ENCODE measurements at regions not wholly inside any gene's neighbourhood (a gene's known extent, or its start where the extent isn't known, plus 50 kb on each side); places are given as distances from the start of the nearest gene placed in this dataset.
A peak's percentile ranks its signal among the peaks of the same experiment; 100 is the strongest.

GRCh38 chr6:26149240-26149639 lies 62.0 kb downstream of the HFE start:
- no peak for DNase-seq (ENCODE audit: low read depth in 2 of 3, low spot score in 1 of 3)

GRCh38 chr6:26152226-26153101 lies 65.2 kb downstream of the HFE start:
- no peak for DNase-seq (ENCODE audit: low read depth in 2 of 3, low spot score in 1 of 3)

DNA sequence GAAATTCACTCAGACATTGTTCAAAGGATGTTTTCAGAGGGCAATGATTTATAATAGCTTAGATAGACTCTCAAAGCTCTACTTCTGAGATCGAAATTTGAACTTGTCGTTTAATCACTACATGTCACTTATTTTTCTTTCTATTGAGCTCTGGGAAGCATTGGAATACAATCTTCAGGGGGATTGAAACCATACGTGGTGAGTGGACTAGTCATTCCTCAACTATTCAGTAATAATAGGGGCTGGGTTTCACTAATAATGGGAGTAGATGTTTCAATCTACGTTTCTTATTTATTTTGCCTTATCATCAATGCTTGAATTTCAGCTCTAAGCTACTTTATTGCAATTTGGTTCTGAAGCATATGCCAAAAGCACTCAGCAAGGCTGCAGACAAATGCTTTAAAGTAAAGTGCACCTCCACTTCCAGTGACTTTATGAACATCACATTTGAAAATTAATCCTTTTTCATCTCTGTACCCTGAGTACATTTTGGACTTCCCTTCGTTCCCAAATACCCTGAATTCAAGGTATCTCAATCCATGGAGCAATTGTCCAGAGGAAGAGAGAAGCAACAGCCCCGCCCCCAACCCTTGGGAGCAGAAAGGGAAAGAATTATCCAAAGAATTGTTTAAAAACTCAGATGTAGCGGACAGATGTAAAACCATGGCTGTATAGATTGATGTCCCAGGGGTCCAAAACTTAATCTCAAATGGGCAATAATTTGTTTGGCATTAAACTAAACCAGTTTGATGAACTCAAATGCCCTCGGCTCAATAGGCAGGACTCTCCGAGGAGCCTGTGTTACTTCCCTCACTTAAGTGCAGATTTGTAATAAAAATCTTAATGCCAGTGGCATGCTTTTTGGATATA lies 68.1 kb downstream of the HFE start:
- peak in 1 of 3 donors; percentile 27 for DNase-seq (ENCODE audit: low read depth in 2 of 3, low spot score in 1 of 3)

DNA sequence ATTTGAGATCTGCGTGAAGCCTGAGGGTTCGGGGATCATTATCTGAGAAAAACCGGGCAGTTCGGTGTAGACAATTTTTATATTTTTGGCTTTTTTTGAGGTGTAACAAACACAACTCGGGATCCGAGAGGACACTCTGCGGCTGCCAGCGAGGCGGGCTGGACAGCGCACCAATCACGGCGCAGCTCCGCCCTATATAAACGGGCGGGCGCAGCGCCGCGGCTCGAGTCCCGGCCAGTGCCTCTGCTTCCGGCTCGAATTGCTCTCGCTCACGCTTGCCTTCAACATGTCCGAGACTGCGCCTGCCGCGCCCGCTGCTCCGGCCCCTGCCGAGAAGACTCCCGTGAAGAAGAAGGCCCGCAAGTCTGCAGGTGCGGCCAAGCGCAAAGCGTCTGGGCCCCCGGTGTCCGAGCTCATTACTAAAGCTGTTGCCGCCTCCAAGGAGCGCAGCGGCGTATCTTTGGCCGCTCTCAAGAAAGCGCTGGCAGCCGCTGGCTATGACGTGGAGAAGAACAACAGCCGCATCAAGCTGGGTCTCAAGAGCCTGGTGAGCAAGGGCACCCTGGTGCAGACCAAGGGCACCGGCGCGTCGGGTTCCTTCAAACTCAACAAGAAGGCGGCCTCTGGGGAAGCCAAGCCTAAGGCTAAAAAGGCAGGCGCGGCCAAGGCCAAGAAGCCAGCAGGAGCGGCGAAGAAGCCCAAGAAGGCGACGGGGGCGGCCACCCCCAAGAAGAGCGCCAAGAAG lies 69.0 kb downstream of the HFE start:
- peak; percentile 79 to 85 (median 82) for DNase-seq (ENCODE audit: low read depth in 2 of 3, low spot score in 1 of 3)

DNA sequence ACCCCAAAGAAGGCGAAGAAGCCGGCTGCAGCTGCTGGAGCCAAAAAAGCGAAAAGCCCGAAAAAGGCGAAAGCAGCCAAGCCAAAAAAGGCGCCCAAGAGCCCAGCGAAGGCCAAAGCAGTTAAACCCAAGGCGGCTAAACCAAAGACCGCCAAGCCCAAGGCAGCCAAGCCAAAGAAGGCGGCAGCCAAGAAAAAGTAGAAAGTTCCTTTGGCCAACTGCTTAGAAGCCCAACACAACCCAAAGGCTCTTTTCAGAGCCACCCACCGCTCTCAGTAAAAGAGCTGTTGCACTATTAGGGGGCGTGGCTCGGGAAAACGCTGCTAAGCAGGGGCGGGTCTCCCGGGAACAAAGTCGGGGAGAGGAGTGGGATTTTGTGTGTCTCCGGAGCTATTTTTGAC lies 69.6 kb downstream of the HFE start:
- DNase-seq (ENCODE audit: low read depth in 2 of 3, low spot score in 1 of 3), result peak in 2 of 3 donors; percentile 62 to 84

DNA sequence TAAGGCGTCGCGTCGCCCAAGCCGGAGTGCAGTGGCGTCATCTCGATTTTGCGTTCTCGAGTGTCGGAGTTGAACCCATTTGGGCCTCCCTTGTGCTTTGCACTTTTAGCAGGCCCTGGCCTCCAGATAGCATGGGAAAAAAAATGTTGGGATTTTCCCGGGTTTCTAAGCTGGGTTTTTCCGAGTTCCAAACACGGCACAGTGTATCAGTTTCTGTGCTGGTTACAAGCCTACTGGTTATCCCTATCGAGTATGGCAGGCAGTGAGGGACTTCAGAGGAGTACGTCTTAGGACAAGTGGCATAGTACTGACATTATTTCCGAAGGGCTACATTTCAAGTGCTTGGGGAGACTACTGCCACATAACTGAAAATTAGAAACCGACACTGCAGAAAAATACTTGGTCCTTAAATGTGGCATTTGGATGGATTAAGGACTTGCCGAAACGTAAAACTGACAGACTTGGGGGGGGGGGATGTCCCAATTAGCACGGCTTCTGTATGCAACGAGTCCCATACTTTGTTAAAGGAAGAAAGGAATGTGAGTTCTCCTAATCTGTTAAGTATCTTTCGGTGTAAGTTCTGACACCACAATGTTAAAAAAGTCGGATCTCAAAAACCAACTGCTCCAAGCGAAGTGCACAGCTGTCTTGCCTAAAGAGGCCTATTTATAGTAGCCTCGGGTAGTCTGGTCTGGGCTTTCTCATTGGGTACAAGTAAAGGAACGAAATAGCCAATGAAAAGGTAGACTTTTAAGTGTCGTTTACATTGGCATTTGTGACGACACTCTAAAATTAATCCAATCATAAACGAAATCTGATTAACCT lies 70.2 kb downstream of the HFE start:
- DNase-seq (ENCODE audit: low read depth in 2 of 3, low spot score in 1 of 3), result peak in 1 of 3 donors; percentile 79

DNA sequence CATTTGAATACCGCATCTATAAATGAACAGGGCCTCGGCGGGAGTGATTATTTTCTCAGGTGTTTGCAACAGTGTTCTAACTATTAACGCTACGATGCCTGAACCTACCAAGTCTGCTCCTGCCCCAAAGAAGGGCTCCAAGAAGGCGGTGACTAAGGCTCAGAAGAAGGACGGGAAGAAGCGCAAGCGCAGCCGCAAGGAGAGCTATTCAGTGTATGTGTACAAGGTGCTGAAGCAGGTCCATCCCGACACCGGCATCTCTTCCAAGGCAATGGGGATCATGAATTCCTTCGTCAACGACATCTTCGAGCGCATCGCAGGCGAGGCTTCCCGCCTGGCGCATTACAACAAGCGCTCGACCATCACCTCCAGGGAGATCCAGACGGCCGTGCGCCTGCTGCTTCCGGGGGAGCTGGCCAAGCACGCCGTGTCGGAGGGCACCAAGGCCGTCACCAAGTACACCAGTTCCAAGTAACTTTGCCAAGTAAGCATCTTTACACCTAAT lies 70.9 kb downstream of the HFE start:
- peak; percentile 72 to 84 (median 83) for DNase-seq (ENCODE audit: low read depth in 2 of 3, low spot score in 1 of 3)

DNA sequence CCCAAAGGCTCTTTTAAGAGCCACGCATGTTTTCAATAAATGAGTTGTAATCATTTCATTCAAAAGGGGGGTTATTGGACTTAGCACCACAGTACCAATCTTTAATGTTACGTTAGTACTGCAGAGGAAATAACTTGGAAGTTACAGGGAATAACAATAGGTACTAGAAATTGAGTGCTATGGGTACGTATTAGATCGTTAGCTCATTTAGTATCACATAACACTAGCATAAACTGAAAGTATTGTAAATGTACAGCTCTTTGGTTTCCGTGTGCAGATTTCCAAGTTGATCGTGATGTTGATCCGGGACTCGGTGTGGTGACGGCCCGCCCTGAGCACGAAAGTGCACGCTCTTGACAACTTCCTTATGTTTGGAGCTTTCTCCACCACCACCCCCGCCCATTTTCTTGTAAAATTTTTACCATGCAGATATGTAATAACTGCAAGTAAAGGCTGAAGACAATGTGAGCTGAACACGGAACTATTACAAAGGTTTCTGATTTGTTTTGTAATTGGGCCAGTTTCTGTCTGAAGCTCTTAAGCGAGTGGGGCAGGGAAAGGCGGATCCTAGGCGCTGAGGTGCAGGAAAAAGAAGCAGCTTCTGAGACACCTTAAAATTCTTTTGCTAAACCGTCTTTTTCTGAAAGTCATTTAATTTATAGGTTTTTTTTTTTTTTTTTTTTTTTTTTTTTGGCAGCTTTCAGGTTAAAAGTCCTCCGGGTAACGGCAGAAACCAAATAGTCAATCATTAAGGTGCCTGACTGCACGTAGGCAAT lies 71.5 kb downstream of the HFE start:
- peak; percentile 28 to 65 (median 45) for DNase-seq (ENCODE audit: low read depth in 2 of 3, low spot score in 1 of 3)

GRCh38 chr6:26159357-26160273 lies 72.4 kb downstream of the HFE start:
- DNase-seq (ENCODE audit: low read depth in 2 of 3, low spot score in 1 of 3), result no peak

DNA sequence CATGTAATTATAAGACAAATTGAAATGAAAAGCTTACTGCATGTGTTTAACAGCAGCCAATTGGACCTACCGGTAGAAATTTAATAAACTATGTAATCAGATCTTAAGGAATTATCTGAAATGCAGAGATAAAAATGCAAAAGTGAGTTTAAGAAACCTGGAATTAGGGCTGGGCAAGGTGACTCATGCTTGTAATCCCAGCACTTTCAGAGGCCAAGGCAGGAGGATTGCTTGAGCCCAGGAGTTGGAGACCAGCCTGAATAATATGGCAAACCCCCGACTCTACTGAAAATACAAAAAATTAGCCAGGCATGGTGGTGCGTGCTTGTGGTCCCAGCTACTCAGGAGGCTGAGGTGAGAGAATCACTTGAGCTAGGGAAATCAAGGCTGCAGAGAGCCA lies 74.1 kb downstream of the HFE start:
- DNase-seq (ENCODE audit: low read depth in 2 of 3, low spot score in 1 of 3), result no peak

- no peak for DNase-seq (ENCODE audit: low read depth in 2 of 3, low spot score in 1 of 3)
These were observed 75.2 kb downstream of the HFE start for GRCh38 chr6:26162399-26162798.

DNA sequence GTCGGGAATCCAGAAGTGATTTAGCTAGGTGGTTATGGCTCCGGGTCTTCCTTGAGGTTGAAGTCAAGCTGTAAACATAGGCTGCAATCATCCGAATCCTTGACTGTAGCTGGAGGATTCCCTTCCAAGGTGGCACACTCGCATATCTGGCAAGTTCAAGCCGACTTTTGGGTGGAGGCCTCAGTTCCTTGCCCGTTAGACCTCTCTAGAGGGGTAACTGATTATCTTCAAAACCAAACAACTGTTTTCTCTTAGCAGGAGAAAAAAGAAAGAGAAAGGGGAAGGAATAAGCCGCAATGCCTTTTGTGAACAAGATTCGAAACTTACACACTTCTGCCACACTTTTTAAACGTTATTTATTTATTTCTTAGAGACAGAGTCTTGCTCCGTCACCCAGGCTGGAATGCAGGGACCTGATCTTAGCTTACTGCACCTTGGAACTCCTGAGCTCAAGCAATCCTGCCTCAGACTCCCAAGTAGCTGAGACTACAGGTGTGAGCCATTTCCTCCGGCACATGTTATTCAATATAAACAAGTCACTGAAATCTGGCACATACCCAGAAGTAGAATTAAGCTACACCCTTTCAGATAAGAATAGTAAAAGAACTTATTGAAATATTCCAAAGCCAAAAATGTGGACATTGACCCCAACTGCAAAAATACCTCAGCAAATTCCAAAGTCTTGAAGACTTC lies 76.3 kb downstream of the HFE start:
- no peak for DNase-seq (ENCODE audit: low read depth in 2 of 3, low spot score in 1 of 3)

DNA sequence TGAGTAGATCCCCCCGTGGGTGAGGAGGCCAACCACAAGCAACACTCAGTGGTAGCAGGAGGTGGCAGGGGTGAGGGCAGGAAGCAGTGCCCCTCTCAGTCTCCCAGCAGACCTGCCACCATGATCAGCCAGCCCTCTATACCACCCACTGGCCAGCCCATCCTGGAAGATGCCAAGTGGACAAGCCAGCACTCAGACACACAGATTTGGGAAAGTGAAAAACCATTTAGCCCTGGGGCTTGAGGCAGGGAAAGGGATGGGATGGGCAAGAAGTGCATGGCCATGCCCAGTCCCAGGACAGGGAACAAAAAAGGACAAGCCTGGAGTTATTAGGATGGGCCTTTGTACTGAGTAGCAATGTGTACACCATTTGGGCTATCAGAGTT lies 76.9 kb downstream of the HFE start:
- DNase-seq (ENCODE audit: low read depth in 2 of 3, low spot score in 1 of 3), result no peak

DNA sequence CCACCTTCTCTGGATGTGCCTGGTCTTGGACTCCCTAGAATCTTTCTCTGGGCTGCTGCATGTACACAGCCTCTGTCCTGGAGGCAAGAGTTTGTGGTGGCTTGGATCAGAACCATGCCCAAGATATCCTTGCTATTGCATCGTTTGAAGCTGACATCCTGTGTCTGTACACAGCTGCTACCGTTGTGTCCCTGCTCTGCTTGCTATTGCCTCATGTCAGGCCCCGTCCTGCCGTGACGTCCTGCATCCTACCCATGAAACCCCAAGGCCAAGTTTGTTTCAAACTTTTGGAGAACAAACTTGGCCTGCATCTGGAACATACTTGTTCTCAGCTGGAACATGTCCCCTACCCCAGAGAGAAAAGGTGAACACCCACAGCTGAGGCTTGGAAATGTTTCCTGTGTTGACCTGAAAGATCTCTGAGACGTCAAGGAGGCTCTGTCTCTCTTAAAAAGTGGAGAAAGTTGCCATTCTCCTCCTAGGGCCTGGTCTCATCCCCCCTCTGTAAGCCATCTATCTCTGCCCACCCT lies 78.1 kb downstream of the HFE start:
- DNase-seq (ENCODE audit: low read depth in 2 of 3, low spot score in 1 of 3), result no peak

GRCh38 chr6:26170181-26170580 lies 83.0 kb downstream of the HFE start:
- no peak for DNase-seq (ENCODE audit: low read depth in 2 of 3, low spot score in 1 of 3)

DNA sequence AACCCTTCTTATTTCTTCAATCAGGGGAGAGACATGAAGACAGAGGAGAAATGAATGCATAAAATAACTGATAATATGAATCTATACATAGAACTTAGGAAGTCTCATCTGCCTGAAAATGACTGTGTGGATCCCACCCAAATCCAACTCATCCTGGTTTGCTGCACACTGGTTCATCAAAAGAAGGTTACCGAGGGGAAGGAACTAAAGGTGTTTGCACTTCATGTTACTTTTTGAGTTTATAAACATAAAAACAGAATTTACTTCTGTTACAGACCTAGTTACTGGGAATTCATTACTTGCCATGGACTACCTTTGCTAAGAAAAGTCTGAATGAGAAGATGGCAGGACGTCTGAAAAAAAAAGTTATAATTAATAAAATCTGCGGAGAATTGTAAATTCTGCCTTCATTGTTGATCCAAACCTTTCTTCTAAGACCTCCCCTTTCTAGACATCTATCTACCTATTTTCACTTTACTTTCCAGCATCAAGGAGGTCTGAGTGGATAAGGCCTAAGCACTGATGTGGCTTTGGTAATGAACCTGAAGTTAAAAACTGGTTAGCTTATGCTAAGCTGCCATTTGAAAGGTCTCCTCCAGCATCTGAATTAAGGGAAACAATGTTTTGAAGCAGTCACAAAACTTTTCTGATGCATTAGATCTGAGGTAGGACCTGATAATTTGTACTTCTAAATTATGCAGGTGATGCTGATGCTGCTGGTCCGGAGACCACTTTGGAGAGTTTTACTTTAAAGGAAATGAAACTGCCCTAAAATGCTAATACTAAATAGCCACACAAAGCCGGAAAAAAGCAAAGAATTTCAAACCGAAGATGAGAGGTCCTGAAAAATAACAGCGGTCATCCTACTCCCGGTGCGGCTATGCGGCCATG lies 84.0 kb downstream of the HFE start:
- no peak for DNase-seq (ENCODE audit: low read depth in 2 of 3, low spot score in 1 of 3)

- peak in 1 of 3 donors; percentile 31 for DNase-seq (ENCODE audit: low read depth in 2 of 3, low spot score in 1 of 3)
These were observed 85.4 kb downstream of the HFE start for GRCh38 chr6:26172608-26172968.
